Stomach (tissue), 4 donors: ENCODE measurements at regions not wholly inside any gene's neighbourhood (a gene's known extent, or its start where the extent isn't known, plus 50 kb on each side); places are given as distances from the start of the nearest gene placed in this dataset.

ENCODE experiments used
- CTCF ChIP-seq, 7 experiments: fragments of 450-650 bp in 4 of 7; fragments of 200-600 bp in 3 of 7; sonication (generic) in 3 of 7; IDR thresholded peaks; one replicate each; pipeline ENCODE4 v1.5.1; 2016 to 2019; ENCODE audit warnings: antibody characterized with exemption in 7 of 7, control low read depth in 2 of 7, mild to moderate bottlenecking in 1 of 7
- EP300 ChIP-seq: sonication (generic); formaldehyde crosslinking; IDR thresholded peaks from one replicate; pipeline ENCODE4 v1.6.1; 2017; ENCODE audit warnings: antibody characterized with exemption
- POLR2A ChIP-seq, 4 donors: fragments of 450-650 bp; IDR thresholded peaks; one replicate each; pipeline ENCODE4 v1.6.1; 2016; ENCODE audit warnings: antibody characterized with exemption in 4 of 4, control low read depth in 2 of 4, mild to moderate bottlenecking in 1 of 4, moderate library complexity in 1 of 4
- POLR2AphosphoS5 ChIP-seq, 3 donors: sonication (generic); formaldehyde crosslinking; IDR thresholded peaks; one replicate each; pipeline ENCODE4 v1.6.1; 2016; ENCODE audit warnings: antibody characterized with exemption in 3 of 3

GRCh38 chr13:38204556-38204955 is 145.1 kb upstream of the UFM1 start:
- TF ChIP-seq POLR2A (IDR thresholded peaks at IDR 0.05) (no peak), CTCF (IDR thresholded peaks at IDR 0.05) (no peak), POLR2AphosphoS5 (IDR thresholded peaks at IDR 0.05) (no peak), EP300 (no peak)
